Psoas muscle (tissue), 7 donors: ENCODE measurements at regions not wholly inside any gene's neighbourhood (a gene's known extent, or its start where the extent isn't known, plus 50 kb on each side); places are given as distances from the start of the nearest gene placed in this dataset.
A peak's percentile ranks its signal among the peaks of the same experiment; 100 is the strongest.

Experiments
- ATAC-seq, 4 donors: fragments of 200-7000 bp; cut with Tn5 transposase; one replicate each; pipeline ENCODE4 v1.9.1; 2020; ENCODE audit warnings: moderate library complexity in 3 of 4, mild to moderate bottlenecking in 2 of 4
- DNase-seq, 2 donors: peaks; one replicate each; pipeline ENCODE4 v3.0.0-alpha.2; 2020
- H3K27ac ChIP-seq: fragments of 200-600 bp; one replicate; pipeline ENCODE4 v1.8.0; 2022
- H3K27me3 ChIP-seq, 3 donors: fragments of 200-600 bp in 1 of 3; one replicate each; pipeline versions ENCODE4 v1.6.1 to v1.8.0; 2013 to 2022; ENCODE audit warnings: low read length in 2 of 3, mild to moderate bottlenecking in 2 of 3, moderate library complexity in 1 of 3; ENCODE audit not compliant: insufficient read depth in 3 of 3
- H3K36me3 ChIP-seq, 2 donors: fragments of 200-600 bp in 1 of 2; one replicate each; pipeline versions ENCODE4 v1.6.1 to v1.8.0; 2013 to 2022; ENCODE audit warnings: low read depth in 1 of 2, mild to moderate bottlenecking in 1 of 2, moderate library complexity in 1 of 2; ENCODE audit not compliant: insufficient read depth in 1 of 2
- H3K4me1 ChIP-seq: fragments of 200-600 bp; one replicate; pipeline ENCODE4 v1.8.0; 2022
- H3K4me3 ChIP-seq: fragments of 200-600 bp; one replicate; pipeline ENCODE4 v1.8.0; 2022; ENCODE audit warnings: mild to moderate bottlenecking
- H3K9me3 ChIP-seq: fragments of 200-600 bp; one replicate; pipeline ENCODE4 v1.8.0; 2022
- CTCF ChIP-seq: fragments of 200-600 bp; IDR thresholded peaks from one replicate; pipeline ENCODE4 v1.8.0; 2022; ENCODE audit warnings: antibody characterized with exemption
- WGBS, 3 donors: extraction: QIAGEN DNeasy Blood & Tissue Kit; methylation state at CpG; one replicate each; pipeline versions ENCODE4 v1.1.6 to v1.1.7; 2013; 5-methylcytosine and 5-hydroxymethylcytosine counted together
- intact Hi-C, 2 donors: fragments of 100-400 bp; cut with DNase I; formaldehyde crosslinking; loops; one replicate each; pipeline versions ENCODE4 v1.11.0 to v1.14.2; 2022
- donor health status: healthy with polysubstance abuse.
- donor health status: DM: no; HTN: no; CAD: no; lungs with moderate emphysema.
- donor health status: Bipolar disorder and iron deficiency.
- donor health status: healthy.
- donor health status: DM: yes; HTN: yes; CAD: no.
- donor health status: DM: no; HTN: no; CAD: no.
- donor health status: DM: yes; HTN: yes; CAD: no.

GRCh38 chr13:99617474-99618255, 116.4 kb downstream of the TM9SF2 start:
- Histone ChIP-seq H3K27ac (no peak overlapping the region), H3K9me3 (no peaks in the 10 kb centered on the region), H3K4me3 (no peak overlapping the region), H3K27me3 (no peaks in the 10 kb centered on the region), H3K4me1 (peaks cover 20% of the 10 kb centered on the region), H3K36me3 (no peaks in the 10 kb centered on the region)
- TF ChIP-seq CTCF, result peak; percentile 55
- ATAC-seq (peak; percentile 43 to 86 (median 75)), DNase-seq (peak in 1 of 2 donors; percentile 23)
- 42 to 50% (median 44%) methylated on average over 11 of the region's 11 CpGs for WGBS, 3 donors
- intact Hi-C loops, result loop anchor here in 1 of 2 donors (10.0 kb wide), 1 partner anchor 173 kb away; no protein-coding TSS in a partner anchor

DNA sequence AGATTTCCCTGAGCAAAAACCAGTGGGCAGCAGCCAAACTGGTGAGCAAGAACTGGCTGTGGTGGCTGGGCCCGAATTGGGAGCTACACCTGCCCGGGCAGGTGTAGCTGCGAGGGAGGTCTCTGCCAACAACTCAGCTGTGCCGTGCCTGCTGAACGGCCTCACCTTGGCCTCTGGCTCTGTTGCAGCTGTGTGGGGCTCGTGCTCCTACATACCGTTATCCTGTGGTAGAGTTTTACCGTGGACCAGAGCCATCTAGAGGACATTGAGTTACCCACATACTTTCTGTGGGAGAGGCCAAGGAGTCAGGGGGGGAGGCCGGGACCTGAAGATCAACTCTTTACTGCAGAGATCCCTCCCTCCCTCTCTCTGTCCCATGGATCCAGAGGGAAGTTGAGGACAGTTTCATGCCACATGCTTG, 113.2 kb downstream of the TM9SF2 start:
- H3K4me1 ChIP-seq, result peaks cover 10% of the 10 kb centered on the region
- intact Hi-C loops, result loop anchor here in 1 of 2 donors (10.0 kb wide), 1 partner anchor 170 kb away; no protein-coding TSS in a partner anchor
- H3K4me3 ChIP-seq, result no peak overlapping the region
- no peaks in the 10 kb centered on the region for H3K36me3 ChIP-seq
- ATAC-seq, result no peak
- 44 to 62% (median 53%) methylated on average over 9 of the region's 9 CpGs for WGBS, 3 donors
- H3K9me3 ChIP-seq, result no peaks in the 10 kb centered on the region
- H3K27ac ChIP-seq, result no peak overlapping the region
- TF ChIP-seq CTCF, result no peak
- no peaks in the 10 kb centered on the region for H3K27me3 ChIP-seq
- no peak for DNase-seq
